Breast epithelium (tissue), 4 donors: ENCODE measurements at regions not wholly inside any gene's neighbourhood (a gene's known extent, or its start where the extent isn't known, plus 50 kb on each side); places are given as distances from the start of the nearest gene placed in this dataset.

Experiments used
- DNase-seq, 2 donors: peaks; one replicate each; pipeline ENCODE4 v3.0.0-alpha.2; 2019; ENCODE audit warnings: low spot score in 2 of 2
- H3K27ac ChIP-seq, 2 donors: fragments of 200-600 bp; sonication (generic) in 1 of 2; one replicate each; pipeline ENCODE4 v1.5.1; 2016 to 2019; ENCODE audit warnings: mild to moderate bottlenecking in 1 of 2
- H3K27me3 ChIP-seq, 2 donors: fragments of 200-600 bp; sonication (generic) in 1 of 2; one replicate each; pipeline versions ENCODE4 v1.5.1 to v1.6.0; 2017 to 2019; ENCODE audit warnings: control low read depth in 1 of 2, mild to moderate bottlenecking in 1 of 2
- H3K36me3 ChIP-seq: fragments of 200-600 bp; one replicate; pipeline ENCODE4 v1.5.1; 2019
- H3K4me1 ChIP-seq, 2 donors: fragments of 200-600 bp; sonication (generic); one replicate each; pipeline ENCODE4 v1.5.1; 2016 to 2019; ENCODE audit warnings: control low read depth in 1 of 2
- H3K4me3 ChIP-seq, 3 donors: fragments of 200-600 bp; sonication (generic); 1 replicate in 2 of 3; 2 replicates in 1 of 3; pipeline ENCODE4 v1.5.1; 2016 to 2019; ENCODE audit warnings: mild to moderate bottlenecking in 3 of 3, moderate library complexity in 2 of 3
- H3K9me3 ChIP-seq, 2 donors: fragments of 200-600 bp; sonication (generic) in 1 of 2; one replicate each; pipeline ENCODE4 v1.5.1; 2016 to 2019; ENCODE audit warnings: control low read depth in 1 of 2
- CTCF ChIP-seq, 3 donors: fragments of 450-650 bp; IDR thresholded peaks; one replicate each; pipeline ENCODE4 v1.5.1; 2016 to 2017; ENCODE audit warnings: antibody characterized with exemption in 3 of 3, mild to moderate bottlenecking in 3 of 3, moderate library complexity in 3 of 3
- POLR2A ChIP-seq: fragments of 450-650 bp; IDR thresholded peaks from one replicate; pipeline ENCODE4 v1.6.1; 2016; ENCODE audit warnings: antibody characterized with exemption, mild to moderate bottlenecking, moderate library complexity
- POLR2AphosphoS5 ChIP-seq, 3 donors: sonication (generic); formaldehyde crosslinking; IDR thresholded peaks; one replicate each; pipeline ENCODE4 v1.6.1; 2017; ENCODE audit warnings: antibody characterized with exemption in 3 of 3
- intact Hi-C: fragments of 100-400 bp; cut with DNase I; formaldehyde crosslinking; loops from one replicate; pipeline ENCODE4 v1.15.1; 2023; ENCODE audit warnings: low total_unique reads

- Histone ChIP-seq H3K27ac (no peak overlapping the region), H3K36me3 (no peaks in the 10 kb centered on the region), H3K4me1 (no peaks in the 10 kb centered on the region), H3K9me3 (no peaks in the 10 kb centered on the region), H3K27me3 (no peaks in the 10 kb centered on the region), H3K4me3 (no peak overlapping the region)
- no peak for DNase-seq
- TF ChIP-seq POLR2AphosphoS5 (IDR thresholded peaks at IDR 0.05) (no peak), POLR2A (no peak), CTCF (IDR thresholded peaks at IDR 0.05) (no peak)
- intact Hi-C loops = no loop called here
These were observed 101.9 kb upstream of the PIP4K2A start for GRCh38 chr10:22816298-22816653.

GRCh38 chr10:22810643-22811465 lies 96.5 kb upstream of the PIP4K2A start:
- Histone ChIP-seq H3K27me3 (no peaks in the 10 kb centered on the region), H3K9me3 (no peaks in the 10 kb centered on the region), H3K4me3 (no peak overlapping the region), H3K27ac (no peak overlapping the region), H3K4me1 (no peaks in the 10 kb centered on the region), H3K36me3 (no peaks in the 10 kb centered on the region)
- intact Hi-C loops = no loop called here
- TF ChIP-seq POLR2A (no peak), CTCF (IDR thresholded peaks at IDR 0.05) (no peak), POLR2AphosphoS5 (IDR thresholded peaks at IDR 0.05) (no peak)
- DNase-seq = no peak

- intact Hi-C loops = no loop called here
- no peaks in the 10 kb centered on the region for H3K9me3 ChIP-seq
- TF ChIP-seq POLR2A (no peak), POLR2AphosphoS5 (IDR thresholded peaks at IDR 0.05) (no peak), CTCF (IDR thresholded peaks at IDR 0.05) (no peak)
- H3K27me3 ChIP-seq = no peaks in the 10 kb centered on the region
- H3K36me3 ChIP-seq = no peaks in the 10 kb centered on the region
- no peak for DNase-seq
- no peak overlapping the region for H3K27ac ChIP-seq
- no peak overlapping the region for H3K4me3 ChIP-seq
- no peaks in the 10 kb centered on the region for H3K4me1 ChIP-seq
These were observed 92.9 kb upstream of the PIP4K2A start for GRCh38 chr10:22807238-22807637.

- no peaks in the 10 kb centered on the region for H3K36me3 ChIP-seq
- no peaks in the 10 kb centered on the region for H3K27me3 ChIP-seq
- intact Hi-C loops = no loop called here
- no peak for TF ChIP-seq POLR2AphosphoS5 (IDR thresholded peaks at IDR 0.05)
- no peak for TF ChIP-seq CTCF (IDR thresholded peaks at IDR 0.05)
- TF ChIP-seq POLR2A = no peak
- H3K4me1 ChIP-seq = no peaks in the 10 kb centered on the region
- DNase-seq = no peak
- no peak overlapping the region for H3K4me3 ChIP-seq
- H3K27ac ChIP-seq = no peak overlapping the region
- no peaks in the 10 kb centered on the region for H3K9me3 ChIP-seq
These were observed 90.9 kb upstream of the PIP4K2A start for GRCh38 chr10:22805304-22805703.

- no peak for DNase-seq
- intact Hi-C loops = no loop called here
These were observed 89.0 kb upstream of the PIP4K2A start for GRCh38 chr10:22803261-22803885.

More at GRCh38 chr10:22803261-22803885, 89.0 kb upstream of the PIP4K2A start:
- TF ChIP-seq POLR2AphosphoS5 (IDR thresholded peaks at IDR 0.05) = no peak
- TF ChIP-seq POLR2A = no peak
- no peak for TF ChIP-seq CTCF (IDR thresholded peaks at IDR 0.05)
- no peaks in the 10 kb centered on the region for H3K9me3 ChIP-seq
- no peak overlapping the region for H3K27ac ChIP-seq
- no peaks in the 10 kb centered on the region for H3K36me3 ChIP-seq
- H3K27me3 ChIP-seq = no peaks in the 10 kb centered on the region
- H3K4me3 ChIP-seq = no peak overlapping the region
- no peaks in the 10 kb centered on the region for H3K4me1 ChIP-seq
